SK-N-SH (cell line): ENCODE measurements at regions not wholly inside any gene's neighbourhood (a gene's known extent, or its start where the extent isn't known, plus 50 kb on each side); places are given as distances from the start of the nearest gene placed in this dataset.

ENCODE experiments used
- EP300 ChIP-seq, 2 experiments: IDR thresholded peaks; 2 replicates each; pipeline versions ENCODE4 v1.4.0 to v1.6.1; 2012; ENCODE audit warnings: borderline replicate concordance in 1 of 2, low read depth in 1 of 2, low read length in 1 of 2
- EZH2phosphoT487 ChIP-seq: fragments of 200-600 bp; sonication (generic); IDR thresholded peaks from 2 replicates; pipeline ENCODE4 v1.6.1; 2017; ENCODE audit warnings: low read depth, mixed run types, mild to moderate bottlenecking, antibody characterized with exemption, moderate library complexity, borderline replicate concordance
- FOSL2 ChIP-seq: IDR thresholded peaks from 2 replicates; pipeline ENCODE4 v1.4.0; 2012; ENCODE audit warnings: low read depth, mild to moderate bottlenecking, moderate library complexity, borderline replicate concordance
- JUND ChIP-seq: IDR thresholded peaks from 2 replicates; pipeline ENCODE4 v1.4.0; 2012
- MXI1 ChIP-seq: IDR thresholded peaks from 2 replicates; pipeline ENCODE4 v1.6.1; 2012; ENCODE audit warnings: mild to moderate bottlenecking, low read depth, low read length, improper control_type of control experiment
- POLR2AphosphoS5 ChIP-seq: IDR thresholded peaks from 2 replicates; pipeline ENCODE4 v1.6.1; 2012; ENCODE audit warnings: low read depth, low read length
- RAD21 ChIP-seq: IDR thresholded peaks from 2 replicates; pipeline ENCODE4 v1.6.1; 2012; ENCODE audit warnings: mild to moderate bottlenecking, low read length
- TAF1 ChIP-seq: IDR thresholded peaks from 2 replicates; pipeline ENCODE4 v1.6.1; 2012; ENCODE audit warnings: low read depth, mild to moderate bottlenecking, low read length, moderate library complexity, borderline replicate concordance
- TCF12 ChIP-seq: IDR thresholded peaks from 2 replicates; pipeline ENCODE4 v1.4.0; 2012
- YY1 ChIP-seq: IDR thresholded peaks from 2 replicates; pipeline ENCODE4 v1.4.0; 2012; ENCODE audit warnings: low read depth, mild to moderate bottlenecking
- TF ChIP-seq, protein P1 (sequence below): fragments of 200-600 bp; sonication (generic); IDR thresholded peaks from 2 replicates; pipeline ENCODE4 v1.6.1; 2017; ENCODE audit warnings: antibody characterized with exemption, mild to moderate bottlenecking, moderate library complexity
- TF ChIP-seq, protein P2 (sequence below): IDR thresholded peaks from 2 replicates; pipeline ENCODE4; 2012
- TF ChIP-seq, protein P3 (sequence below): IDR thresholded peaks from 2 replicates; pipeline ENCODE4 v1.6.1; 2012; ENCODE audit warnings: mild to moderate bottlenecking, low read depth, low read length, moderate library complexity
- TF ChIP-seq, protein P4 (sequence below): fragments of 150-350 bp; IDR thresholded peaks from 2 replicates; pipeline ENCODE4 v1.6.1; 2017; ENCODE audit warnings: antibody characterized with exemption, low read length, low read depth, borderline replicate concordance

DNA sequence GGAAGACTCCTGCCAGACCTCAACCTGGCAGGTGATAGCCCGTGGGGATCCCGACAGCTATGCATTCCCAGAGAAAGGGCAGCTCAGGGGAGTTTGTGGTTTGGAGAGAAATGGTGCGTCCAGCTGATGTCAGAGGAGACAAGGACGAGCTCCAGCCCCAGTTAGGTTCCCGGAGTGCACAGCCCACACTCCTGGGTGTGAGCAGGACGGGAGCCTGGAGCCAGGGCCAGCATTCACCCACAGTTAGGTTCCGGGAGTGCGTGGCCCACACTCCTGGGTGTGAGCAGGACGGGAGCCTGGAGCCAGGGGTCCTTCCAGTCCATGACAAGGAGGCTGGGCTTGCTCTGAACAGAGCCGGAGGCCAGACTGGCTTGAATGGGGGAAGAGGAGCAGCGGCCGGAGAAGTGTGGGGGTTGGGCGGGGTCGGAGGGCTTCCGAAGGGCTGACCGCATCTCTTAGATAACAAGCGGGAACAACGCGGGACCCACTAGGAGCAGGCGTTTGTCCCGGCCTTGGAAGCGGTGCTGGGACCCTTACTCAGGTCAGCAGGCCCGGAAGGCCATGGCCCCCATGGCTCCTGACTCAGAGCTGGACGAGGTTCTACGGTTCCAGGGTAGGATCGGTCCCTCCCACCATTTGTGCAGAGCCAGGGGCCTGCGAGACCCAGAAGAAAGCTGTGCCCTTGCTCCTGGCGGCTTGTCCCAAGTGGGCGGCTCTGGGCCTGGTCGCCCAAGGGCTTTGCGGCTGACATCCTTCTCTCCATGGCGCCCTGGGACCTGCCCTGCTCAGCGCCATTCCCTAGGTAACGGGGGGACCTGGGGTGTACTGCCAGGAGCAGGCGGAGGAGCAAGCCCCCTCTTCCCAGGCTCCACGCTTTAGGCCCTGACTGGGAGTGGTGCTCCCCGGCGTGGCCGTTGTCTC is 185.6 kb downstream of the RTP5 start:
- TF ChIP-seq, protein P1, sequence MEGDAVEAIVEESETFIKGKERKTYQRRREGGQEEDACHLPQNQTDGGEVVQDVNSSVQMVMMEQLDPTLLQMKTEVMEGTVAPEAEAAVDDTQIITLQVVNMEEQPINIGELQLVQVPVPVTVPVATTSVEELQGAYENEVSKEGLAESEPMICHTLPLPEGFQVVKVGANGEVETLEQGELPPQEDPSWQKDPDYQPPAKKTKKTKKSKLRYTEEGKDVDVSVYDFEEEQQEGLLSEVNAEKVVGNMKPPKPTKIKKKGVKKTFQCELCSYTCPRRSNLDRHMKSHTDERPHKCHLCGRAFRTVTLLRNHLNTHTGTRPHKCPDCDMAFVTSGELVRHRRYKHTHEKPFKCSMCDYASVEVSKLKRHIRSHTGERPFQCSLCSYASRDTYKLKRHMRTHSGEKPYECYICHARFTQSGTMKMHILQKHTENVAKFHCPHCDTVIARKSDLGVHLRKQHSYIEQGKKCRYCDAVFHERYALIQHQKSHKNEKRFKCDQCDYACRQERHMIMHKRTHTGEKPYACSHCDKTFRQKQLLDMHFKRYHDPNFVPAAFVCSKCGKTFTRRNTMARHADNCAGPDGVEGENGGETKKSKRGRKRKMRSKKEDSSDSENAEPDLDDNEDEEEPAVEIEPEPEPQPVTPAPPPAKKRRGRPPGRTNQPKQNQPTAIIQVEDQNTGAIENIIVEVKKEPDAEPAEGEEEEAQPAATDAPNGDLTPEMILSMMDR: no peak
- TF ChIP-seq, protein P2, sequence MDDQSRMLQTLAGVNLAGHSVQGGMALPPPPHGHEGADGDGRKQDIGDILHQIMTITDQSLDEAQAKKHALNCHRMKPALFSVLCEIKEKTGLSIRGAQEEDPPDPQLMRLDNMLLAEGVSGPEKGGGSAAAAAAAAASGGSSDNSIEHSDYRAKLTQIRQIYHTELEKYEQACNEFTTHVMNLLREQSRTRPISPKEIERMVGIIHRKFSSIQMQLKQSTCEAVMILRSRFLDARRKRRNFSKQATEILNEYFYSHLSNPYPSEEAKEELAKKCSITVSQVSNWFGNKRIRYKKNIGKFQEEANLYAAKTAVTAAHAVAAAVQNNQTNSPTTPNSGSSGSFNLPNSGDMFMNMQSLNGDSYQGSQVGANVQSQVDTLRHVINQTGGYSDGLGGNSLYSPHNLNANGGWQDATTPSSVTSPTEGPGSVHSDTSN: no peak
- TF ChIP-seq JUND (no peak), FOSL2 (no peak), POLR2AphosphoS5 (no peak), EP300 (IDR thresholded peaks at IDR 0.05; ENCODE audit: borderline replicate concordance in 1 of 2, low read depth in 1 of 2, low read length in 1 of 2) (no peak), TCF12 (no peak), EZH2phosphoT487 (no peak), YY1 (no peak), MXI1 (no peak), RAD21 (no peak), TAF1 (no peak)
- TF ChIP-seq, protein P3, sequence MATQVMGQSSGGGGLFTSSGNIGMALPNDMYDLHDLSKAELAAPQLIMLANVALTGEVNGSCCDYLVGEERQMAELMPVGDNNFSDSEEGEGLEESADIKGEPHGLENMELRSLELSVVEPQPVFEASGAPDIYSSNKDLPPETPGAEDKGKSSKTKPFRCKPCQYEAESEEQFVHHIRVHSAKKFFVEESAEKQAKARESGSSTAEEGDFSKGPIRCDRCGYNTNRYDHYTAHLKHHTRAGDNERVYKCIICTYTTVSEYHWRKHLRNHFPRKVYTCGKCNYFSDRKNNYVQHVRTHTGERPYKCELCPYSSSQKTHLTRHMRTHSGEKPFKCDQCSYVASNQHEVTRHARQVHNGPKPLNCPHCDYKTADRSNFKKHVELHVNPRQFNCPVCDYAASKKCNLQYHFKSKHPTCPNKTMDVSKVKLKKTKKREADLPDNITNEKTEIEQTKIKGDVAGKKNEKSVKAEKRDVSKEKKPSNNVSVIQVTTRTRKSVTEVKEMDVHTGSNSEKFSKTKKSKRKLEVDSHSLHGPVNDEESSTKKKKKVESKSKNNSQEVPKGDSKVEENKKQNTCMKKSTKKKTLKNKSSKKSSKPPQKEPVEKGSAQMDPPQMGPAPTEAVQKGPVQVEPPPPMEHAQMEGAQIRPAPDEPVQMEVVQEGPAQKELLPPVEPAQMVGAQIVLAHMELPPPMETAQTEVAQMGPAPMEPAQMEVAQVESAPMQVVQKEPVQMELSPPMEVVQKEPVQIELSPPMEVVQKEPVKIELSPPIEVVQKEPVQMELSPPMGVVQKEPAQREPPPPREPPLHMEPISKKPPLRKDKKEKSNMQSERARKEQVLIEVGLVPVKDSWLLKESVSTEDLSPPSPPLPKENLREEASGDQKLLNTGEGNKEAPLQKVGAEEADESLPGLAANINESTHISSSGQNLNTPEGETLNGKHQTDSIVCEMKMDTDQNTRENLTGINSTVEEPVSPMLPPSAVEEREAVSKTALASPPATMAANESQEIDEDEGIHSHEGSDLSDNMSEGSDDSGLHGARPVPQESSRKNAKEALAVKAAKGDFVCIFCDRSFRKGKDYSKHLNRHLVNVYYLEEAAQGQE: no peak
- TF ChIP-seq, protein P4, sequence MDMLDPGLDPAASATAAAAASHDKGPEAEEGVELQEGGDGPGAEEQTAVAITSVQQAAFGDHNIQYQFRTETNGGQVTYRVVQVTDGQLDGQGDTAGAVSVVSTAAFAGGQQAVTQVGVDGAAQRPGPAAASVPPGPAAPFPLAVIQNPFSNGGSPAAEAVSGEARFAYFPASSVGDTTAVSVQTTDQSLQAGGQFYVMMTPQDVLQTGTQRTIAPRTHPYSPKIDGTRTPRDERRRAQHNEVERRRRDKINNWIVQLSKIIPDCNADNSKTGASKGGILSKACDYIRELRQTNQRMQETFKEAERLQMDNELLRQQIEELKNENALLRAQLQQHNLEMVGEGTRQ: no peak
